ENCODE measurements at regions not wholly inside any gene's neighbourhood (a gene's known extent, or its start where the extent isn't known, plus 50 kb on each side); places are given as distances from the start of the nearest gene placed in this dataset.

GRCh38 chr4:132981611-132982010 lies 167.5 kb upstream of the PCDH10 start:
- TF ChIP-seq EZH2 (IDR thresholded peaks at IDR 0.05; ENCODE audit: borderline replicate concordance, low read length) (no peak), CTCF (conservative IDR thresholded peaks at IDR 0.05 in 1 of 2, IDR thresholded peaks at IDR 0.05 in 1 of 2; ENCODE audit: extremely low read depth in 1 of 2, insufficient read depth in 1 of 2, low read depth in 1 of 2, low read length in 2 of 2) (no peak)
